Fibroblast of pulmonary artery (primary cell): ENCODE measurements at regions not wholly inside any gene's neighbourhood (a gene's known extent, or its start where the extent isn't known, plus 50 kb on each side); places are given as distances from the start of the nearest gene placed in this dataset.
A peak's percentile ranks its signal among the peaks of the same experiment; 100 is the strongest.
"Not testable (repeated sequence)": the region's sequence is repeated elsewhere in the genome, so short reads cannot be mapped to it uniquely, and the experiment has no call there.

Source experiments
- DNase-seq: peaks from one replicate; pipeline ENCODE4 v3.0.0-alpha.2; 2010; ENCODE audit warnings: low read depth
- H3K4me3 ChIP-seq: replicated peaks from 2 replicates; pipeline ENCODE4 v1.5.1; 2011; ENCODE audit warnings: low read depth, mild to moderate bottlenecking, control low read depth, low read length, moderate library complexity
- CTCF ChIP-seq: IDR thresholded peaks from 2 replicates; pipeline ENCODE4 v1.5.1; 2011; ENCODE audit warnings: mild to moderate bottlenecking, control low read depth, low read length, inconsistent platforms; ENCODE audit errors: missing control alignments

DNA sequence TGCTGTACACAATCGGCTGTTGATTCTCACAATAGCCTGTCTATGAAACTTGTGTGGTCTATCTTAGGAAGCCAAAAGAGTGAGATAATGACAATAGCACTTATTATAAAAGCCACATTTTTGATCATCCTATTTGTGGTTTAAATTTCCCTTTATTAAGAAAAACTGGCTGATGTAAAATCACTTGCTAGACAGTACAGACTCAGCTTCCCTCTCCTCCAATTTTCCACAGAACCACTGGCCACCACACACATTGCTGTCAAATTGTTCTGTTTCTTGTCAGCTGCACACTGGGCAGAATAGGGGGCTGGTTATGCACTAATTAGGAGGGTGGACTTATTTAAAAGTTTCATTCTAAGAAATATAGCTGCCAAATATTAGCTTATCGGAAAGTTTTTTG is 425.9 kb downstream of the EPHA3 start:
- no peak overlapping the region for H3K4me3 ChIP-seq
- no peak for TF ChIP-seq CTCF
- DNase-seq: no peak

- H3K4me3 ChIP-seq, DNase-seq: not testable (repeated sequence)
Observed at GRCh38 chr3:89554587-89554986, 447.2 kb downstream of the EPHA3 start.

DNA sequence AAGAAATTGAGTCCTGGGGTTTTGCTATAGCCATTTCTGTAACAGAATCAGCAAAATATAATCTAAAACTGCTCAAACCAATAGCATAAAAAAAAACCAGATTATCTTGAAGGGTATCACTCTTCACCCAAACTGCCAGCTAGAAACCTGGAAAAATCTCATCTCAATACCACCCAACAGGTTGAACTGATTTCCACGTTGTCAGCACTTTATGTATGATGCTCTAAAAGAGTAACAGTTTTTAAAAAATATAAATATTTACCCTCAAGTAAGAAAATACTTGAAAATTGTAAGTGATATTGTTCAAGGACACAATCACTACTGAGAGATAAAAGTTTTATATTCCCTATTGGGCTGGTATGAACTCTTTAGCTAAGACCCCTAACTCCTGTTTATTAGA is 451.3 kb downstream of the EPHA3 start:
- no peak for DNase-seq
- H3K4me3 ChIP-seq: no peak overlapping the region
- TF ChIP-seq CTCF: no peak

DNA sequence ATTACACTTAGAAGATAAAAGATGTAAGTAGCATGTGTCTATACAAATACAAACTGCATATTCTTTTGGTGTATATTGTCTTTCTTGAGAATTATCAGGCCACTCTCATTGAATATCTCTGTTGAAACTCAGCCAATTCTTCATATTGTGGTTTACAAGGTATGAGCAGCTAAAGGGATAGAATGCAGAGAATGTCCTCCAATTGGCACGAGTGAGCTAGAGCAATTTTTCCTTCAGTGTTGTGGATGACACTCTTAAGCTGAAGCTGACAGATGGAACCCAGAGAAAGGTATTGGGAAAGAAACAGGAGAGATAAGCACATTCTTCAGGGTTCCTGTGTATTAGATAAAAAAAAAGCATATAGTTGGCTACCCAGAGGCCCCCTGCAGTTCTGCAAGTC is 453.1 kb downstream of the EPHA3 start:
- H3K4me3 ChIP-seq: no peak overlapping the region
- no peak for TF ChIP-seq CTCF
- DNase-seq: peak; percentile 78

GRCh38 chr3:89562373-89562772 is 455.0 kb downstream of the EPHA3 start:
- TF ChIP-seq CTCF: no peak
- DNase-seq: no peak
- H3K4me3 ChIP-seq: no peak overlapping the region

GRCh38 chr3:89565098-89565497 is 457.7 kb downstream of the EPHA3 start:
- H3K4me3 ChIP-seq: no peak overlapping the region
- TF ChIP-seq CTCF: no peak
- DNase-seq: no peak

DNA sequence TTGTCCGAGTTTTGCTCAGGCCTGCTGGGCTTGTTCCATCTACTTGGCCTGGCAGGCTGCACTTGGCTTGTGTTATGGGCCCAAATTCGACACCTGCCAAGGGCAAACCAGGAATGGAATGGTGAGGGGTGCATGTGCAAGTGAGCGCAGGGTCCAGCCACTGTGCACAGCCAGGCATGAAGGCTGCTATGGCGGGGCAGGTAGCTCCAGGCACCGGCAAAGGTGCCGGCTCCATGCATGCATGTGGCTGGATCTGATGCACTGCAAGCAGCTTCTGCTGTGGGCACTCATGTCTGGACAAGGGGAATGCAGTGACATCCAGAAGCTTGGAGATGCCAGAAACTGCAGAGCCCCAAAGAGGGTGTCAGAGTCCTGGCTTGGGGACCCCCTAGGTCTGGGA is 463.0 kb downstream of the EPHA3 start:
- no peak for DNase-seq
- TF ChIP-seq CTCF: no peak
- H3K4me3 ChIP-seq: no peak overlapping the region

DNA sequence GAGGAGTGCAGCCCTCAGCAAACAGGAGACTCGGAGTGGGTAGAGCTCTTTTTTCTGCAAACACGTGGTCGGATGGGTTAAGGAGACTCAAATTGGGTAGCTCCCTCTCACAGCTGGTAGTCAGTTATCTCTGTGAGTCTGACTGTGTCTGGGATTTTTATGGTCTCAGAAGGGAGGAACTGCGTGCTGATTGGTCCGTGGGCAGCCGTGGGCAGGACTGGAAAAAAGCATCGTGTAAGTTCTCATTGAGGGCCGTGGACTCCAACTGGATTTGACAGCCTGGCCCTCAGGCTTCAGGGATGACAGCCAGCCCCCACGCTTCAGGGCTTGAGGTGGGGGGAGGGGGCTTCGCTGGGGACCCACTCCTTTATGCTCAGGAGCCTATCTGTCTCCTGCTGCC is 463.9 kb downstream of the EPHA3 start:
- no peak for DNase-seq
- H3K4me3 ChIP-seq: no peak overlapping the region
- no peak for TF ChIP-seq CTCF
